HCT116 (cell line): ENCODE measurements at regions not wholly inside any gene's neighbourhood (a gene's known extent, or its start where the extent isn't known, plus 50 kb on each side); places are given as distances from the start of the nearest gene placed in this dataset.

Experiments
- EGR1 ChIP-seq: IDR thresholded peaks from 2 replicates; pipeline ENCODE4 v1.6.1; 2012; ENCODE audit warnings: low read depth
- EZH2 ChIP-seq: fragments of 200-600 bp; sonication (generic); IDR thresholded peaks from 2 replicates; pipeline ENCODE4 v1.6.1; 2017; ENCODE audit warnings: antibody characterized with exemption, mixed run types
- FOSL1 ChIP-seq: IDR thresholded peaks from 2 replicates; pipeline ENCODE4 v1.6.1; 2012; ENCODE audit warnings: low read depth
- POLR2A ChIP-seq: IDR thresholded peaks from 2 replicates; pipeline ENCODE4 v1.7.0; 2011; ENCODE audit warnings: borderline replicate concordance; ENCODE audit not compliant: insufficient read depth, insufficient read length; ENCODE audit errors: extremely low read depth
- POLR2AphosphoS5 ChIP-seq: IDR thresholded peaks from 2 replicates; pipeline ENCODE4 v1.6.1; 2011; ENCODE audit warnings: mild to moderate bottlenecking, low read depth, low read length, moderate library complexity
- TF ChIP-seq, protein P1 (sequence below), 3 experiments: fragments of 200-600 bp in 1 of 3; sonication (generic) in 1 of 3; IDR thresholded peaks in 2 of 3; conservative IDR thresholded peaks in 1 of 3; 2 replicates each; pipeline ENCODE4 v1.5.1; 2012 to 2017; ENCODE audit warnings: low read depth in 2 of 3, low read length in 2 of 3, antibody characterized with exemption in 1 of 3, borderline replicate concordance in 1 of 3, control low read depth in 1 of 3, mild to moderate bottlenecking in 1 of 3, mixed read lengths in 1 of 3, mixed run types in 1 of 3, moderate library complexity in 1 of 3; ENCODE audit not compliant: insufficient read depth in 1 of 3

DNA sequence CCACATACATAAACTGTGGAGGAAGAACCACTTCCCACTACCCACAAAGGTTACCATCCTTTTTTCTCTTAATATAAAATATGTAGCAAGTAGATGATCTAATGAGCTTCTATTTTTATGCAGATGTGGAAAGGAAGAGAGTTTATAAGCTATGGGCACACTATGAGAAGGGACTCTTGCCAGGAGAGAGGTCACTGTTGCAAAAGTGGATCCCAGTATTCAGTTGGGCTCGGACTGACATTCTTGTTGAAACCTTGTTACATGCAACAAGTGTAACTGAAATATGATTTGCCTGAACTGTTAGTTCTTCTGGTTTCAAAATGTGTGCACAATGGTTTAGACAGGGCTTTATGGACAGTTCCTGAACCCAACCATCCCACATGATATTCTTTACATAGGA lies 397.4 kb upstream of the PKN2 start:
- no peak for TF ChIP-seq POLR2AphosphoS5
- TF ChIP-seq EGR1, result no peak
- TF ChIP-seq EZH2, result no peak
- TF ChIP-seq, protein P1, sequence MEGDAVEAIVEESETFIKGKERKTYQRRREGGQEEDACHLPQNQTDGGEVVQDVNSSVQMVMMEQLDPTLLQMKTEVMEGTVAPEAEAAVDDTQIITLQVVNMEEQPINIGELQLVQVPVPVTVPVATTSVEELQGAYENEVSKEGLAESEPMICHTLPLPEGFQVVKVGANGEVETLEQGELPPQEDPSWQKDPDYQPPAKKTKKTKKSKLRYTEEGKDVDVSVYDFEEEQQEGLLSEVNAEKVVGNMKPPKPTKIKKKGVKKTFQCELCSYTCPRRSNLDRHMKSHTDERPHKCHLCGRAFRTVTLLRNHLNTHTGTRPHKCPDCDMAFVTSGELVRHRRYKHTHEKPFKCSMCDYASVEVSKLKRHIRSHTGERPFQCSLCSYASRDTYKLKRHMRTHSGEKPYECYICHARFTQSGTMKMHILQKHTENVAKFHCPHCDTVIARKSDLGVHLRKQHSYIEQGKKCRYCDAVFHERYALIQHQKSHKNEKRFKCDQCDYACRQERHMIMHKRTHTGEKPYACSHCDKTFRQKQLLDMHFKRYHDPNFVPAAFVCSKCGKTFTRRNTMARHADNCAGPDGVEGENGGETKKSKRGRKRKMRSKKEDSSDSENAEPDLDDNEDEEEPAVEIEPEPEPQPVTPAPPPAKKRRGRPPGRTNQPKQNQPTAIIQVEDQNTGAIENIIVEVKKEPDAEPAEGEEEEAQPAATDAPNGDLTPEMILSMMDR (IDR thresholded peaks at IDR 0.05 in 2 of 3, conservative IDR thresholded peaks at IDR 0.05 in 1 of 3; ENCODE audit: borderline replicate concordance in 1 of 3, insufficient read depth in 1 of 3, low read depth in 2 of 3, low read length in 2 of 3), result no peak
- no peak for TF ChIP-seq FOSL1
- TF ChIP-seq POLR2A, result no peak
